ENCODE measurements at regions not wholly inside any gene's neighbourhood (a gene's known extent, or its start where the extent isn't known, plus 50 kb on each side); places are given as distances from the start of the nearest gene placed in this dataset.

- WGBS, result 61% methylated on average over 1 of the region's 1 CpG
Observed at GRCh38 chr2:223431479-223431878, 170.7 kb downstream of the SCG2 start.

GRCh38 chr2:223433461-223433860 is 168.7 kb downstream of the SCG2 start:
- WGBS, result 94% methylated on average over 5 of the region's 5 CpGs
- H3K9me3 ChIP-seq, result no peaks in the 10 kb centered on the region
- H3K27ac ChIP-seq, result no peak overlapping the region
- TF ChIP-seq POLR2A (IDR thresholded peaks at IDR 0.05) (no peak), POLR2AphosphoS5 (IDR thresholded peaks at IDR 0.05) (no peak), CTCF (IDR thresholded peaks at IDR 0.05) (no peak)
- H3K4me1 ChIP-seq (replicated peaks), result no peaks in the 10 kb centered on the region
- no peak for DNase-seq (ENCODE audit: low spot score)
- no peaks in the 10 kb centered on the region for H3K27me3 ChIP-seq (replicated peaks; ENCODE audit: insufficient read depth)
- no peaks in the 10 kb centered on the region for H3K36me3 ChIP-seq
- intact Hi-C loops (cut with DNase I), result no loop called here
- H3K4me3 ChIP-seq, result no peak overlapping the region

More at GRCh38 chr2:223431479-223431878, 170.7 kb downstream of the SCG2 start:
- H3K27me3 ChIP-seq (replicated peaks; ENCODE audit: insufficient read depth), result no peaks in the 10 kb centered on the region
- H3K4me3 ChIP-seq, result no peak overlapping the region
- no peaks in the 10 kb centered on the region for H3K9me3 ChIP-seq
- H3K27ac ChIP-seq, result no peak overlapping the region
- intact Hi-C loops (cut with DNase I), result no loop called here
- no peaks in the 10 kb centered on the region for H3K36me3 ChIP-seq
- no peaks in the 10 kb centered on the region for H3K4me1 ChIP-seq (replicated peaks)
- no peak for DNase-seq (ENCODE audit: low spot score)
- no peak for TF ChIP-seq POLR2A (IDR thresholded peaks at IDR 0.05)
- no peak for TF ChIP-seq CTCF (IDR thresholded peaks at IDR 0.05)
- no peak for TF ChIP-seq POLR2AphosphoS5 (IDR thresholded peaks at IDR 0.05)

- Histone ChIP-seq H3K27ac (no peak overlapping the region), H3K27me3 (replicated peaks; ENCODE audit: insufficient read depth) (no peaks in the 10 kb centered on the region), H3K4me3 (no peak overlapping the region), H3K4me1 (replicated peaks) (no peaks in the 10 kb centered on the region), H3K9me3 (no peaks in the 10 kb centered on the region), H3K36me3 (no peaks in the 10 kb centered on the region)
- DNase-seq (ENCODE audit: low spot score), result no peak
- intact Hi-C loops (cut with DNase I), result no loop called here
- 69% methylated on average over 4 of the region's 4 CpGs for WGBS
- TF ChIP-seq POLR2AphosphoS5 (IDR thresholded peaks at IDR 0.05) (no peak), CTCF (IDR thresholded peaks at IDR 0.05) (no peak), POLR2A (IDR thresholded peaks at IDR 0.05) (no peak)
Observed at GRCh38 chr2:223437788-223438187, 164.4 kb downstream of the SCG2 start.

GRCh38 chr2:223439184-223439583 is 163.0 kb downstream of the SCG2 start:
- intact Hi-C loops (cut with DNase I), result no loop called here
- H3K27me3 ChIP-seq (replicated peaks; ENCODE audit: insufficient read depth), result no peaks in the 10 kb centered on the region
- no peak overlapping the region for H3K27ac ChIP-seq
- H3K9me3 ChIP-seq, result no peaks in the 10 kb centered on the region
- no peak for DNase-seq (ENCODE audit: low spot score)
- 68% methylated on average over 1 of the region's 1 CpG for whole genome bisulfite sequencing
- no peak overlapping the region for H3K4me3 ChIP-seq
- no peaks in the 10 kb centered on the region for H3K4me1 ChIP-seq (replicated peaks)
- no peaks in the 10 kb centered on the region for H3K36me3 ChIP-seq
- TF ChIP-seq POLR2A (IDR thresholded peaks at IDR 0.05) (no peak), CTCF (IDR thresholded peaks at IDR 0.05) (no peak), POLR2AphosphoS5 (IDR thresholded peaks at IDR 0.05) (no peak)

- intact Hi-C loops (cut with DNase I), result no loop called here
- H3K4me1 ChIP-seq (replicated peaks), result no peaks in the 10 kb centered on the region
- H3K4me3 ChIP-seq, result no peak overlapping the region
- WGBS, result 94% methylated on average over 1 of the region's 1 CpG
- no peak for DNase-seq (ENCODE audit: low spot score)
- H3K36me3 ChIP-seq, result no peaks in the 10 kb centered on the region
- no peaks in the 10 kb centered on the region for H3K27me3 ChIP-seq (replicated peaks; ENCODE audit: insufficient read depth)
- H3K27ac ChIP-seq, result no peak overlapping the region
- H3K9me3 ChIP-seq, result no peaks in the 10 kb centered on the region
- TF ChIP-seq CTCF (IDR thresholded peaks at IDR 0.05) (no peak), POLR2AphosphoS5 (IDR thresholded peaks at IDR 0.05) (no peak), POLR2A (IDR thresholded peaks at IDR 0.05) (no peak)
Observed at GRCh38 chr2:223439786-223440185, 162.4 kb downstream of the SCG2 start.
